ENCODE measurements at regions not wholly inside any gene's neighbourhood (a gene's known extent, or its start where the extent isn't known, plus 50 kb on each side); places are given as distances from the start of the nearest gene placed in this dataset.

DNA sequence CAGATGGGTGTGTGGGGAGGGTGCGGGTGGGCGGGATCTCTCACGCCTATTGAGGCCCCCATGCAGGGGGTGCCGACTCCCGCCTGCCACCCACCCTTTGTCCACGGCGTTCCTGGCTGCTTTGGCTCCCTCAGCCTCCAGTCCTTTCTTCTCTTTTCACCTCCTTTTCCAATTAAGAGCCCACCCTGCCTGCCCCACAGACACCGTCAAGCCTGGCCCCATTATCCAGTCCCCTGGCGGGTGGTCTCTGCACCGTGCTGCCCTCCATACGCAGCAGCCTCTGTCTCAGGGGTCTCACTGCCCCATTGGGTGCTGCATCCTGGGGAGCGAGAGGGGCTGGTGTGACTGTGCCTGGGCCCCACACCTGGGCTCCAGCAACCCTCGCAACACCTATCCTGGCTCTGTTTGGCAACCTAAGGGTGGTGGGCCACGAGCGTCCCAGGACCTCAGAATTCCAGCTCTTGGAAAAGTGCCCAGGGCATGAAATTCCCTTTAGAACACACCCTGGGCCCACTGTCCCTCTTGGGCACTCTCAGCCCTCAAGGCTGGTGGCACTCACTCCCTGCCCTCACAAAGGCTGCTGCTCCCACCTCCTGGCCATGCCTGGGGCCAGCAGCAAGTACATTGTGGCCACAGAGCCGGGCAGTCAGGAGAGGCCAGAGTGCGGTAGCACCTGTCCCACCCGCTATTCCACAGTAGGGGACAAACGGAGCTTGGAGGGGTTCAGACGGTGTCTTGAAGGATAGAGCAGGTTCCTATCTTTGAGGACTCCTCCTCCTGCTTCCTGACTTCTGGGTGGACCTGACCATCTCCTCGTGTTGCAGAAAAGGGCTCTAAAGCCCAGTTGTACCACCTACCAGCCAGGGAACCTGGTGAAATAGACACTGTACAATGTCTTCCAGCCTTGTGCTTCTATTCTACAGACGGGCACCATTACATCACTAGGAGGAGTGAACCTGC, 114.1 kb downstream of the KIF26A start:
- Histone ChIP-seq H3K4me3 (ENCODE audit: low read length) (no peak overlapping the region), H3K27me3 (replicated peaks; ENCODE audit: control insufficient read depth, insufficient read depth, low read length) (peaks cover 7% of the 10 kb centered on the region), H3K9ac (ENCODE audit: low read length) (no peak overlapping the region), H3K36me3 (ENCODE audit: control insufficient read depth, insufficient read depth, low read length, severe bottlenecking) (no peaks in the 10 kb centered on the region), H3K9me3 (ENCODE audit: control insufficient read depth, low read length) (peaks cover 2% of the 10 kb centered on the region), H3K4me1 (ENCODE audit: control insufficient read depth, insufficient read depth, low read length) (no peaks in the 10 kb centered on the region)
- no peak for DNase-seq (ENCODE audit: low read depth)

DNA sequence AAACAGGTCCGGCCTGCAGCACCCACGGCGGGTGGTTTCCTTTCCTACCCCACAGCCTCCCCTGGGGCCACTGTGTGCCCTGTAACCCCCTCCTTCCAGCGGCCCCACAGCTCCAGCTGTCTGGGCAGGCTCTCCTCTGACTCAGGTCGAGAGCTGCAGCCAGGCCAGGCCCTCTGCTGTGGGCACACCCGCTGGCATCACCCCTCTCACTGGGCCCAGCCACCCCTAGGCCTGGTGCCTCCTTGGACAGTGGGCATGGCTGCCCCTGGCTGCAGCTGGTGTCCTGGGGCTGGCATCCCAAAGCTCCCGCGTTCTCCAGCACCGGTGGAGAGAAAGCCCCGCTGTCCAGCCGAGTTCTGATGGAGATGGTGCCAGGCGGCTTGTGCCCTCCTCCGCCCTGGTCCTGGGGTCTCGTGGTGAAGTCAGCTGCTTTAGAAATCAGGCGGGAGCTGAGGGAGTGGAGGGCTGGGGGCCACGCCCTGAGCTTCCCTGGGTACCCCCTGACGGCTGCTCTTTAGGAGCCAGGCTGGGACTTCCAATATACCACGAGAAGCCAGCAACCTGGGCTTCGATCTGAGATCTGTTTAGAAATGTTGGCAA, 114.9 kb downstream of the KIF26A start:
- DNase-seq (ENCODE audit: low read depth): no peak
- H3K4me1 ChIP-seq (ENCODE audit: control insufficient read depth, insufficient read depth, low read length): no peaks in the 10 kb centered on the region
- no peaks in the 10 kb centered on the region for H3K36me3 ChIP-seq (ENCODE audit: control insufficient read depth, insufficient read depth, low read length, severe bottlenecking)
- no peak overlapping the region for H3K9ac ChIP-seq (ENCODE audit: low read length)
- no peak overlapping the region for H3K4me3 ChIP-seq (ENCODE audit: low read length)
- peaks cover 7% of the 10 kb centered on the region for H3K27me3 ChIP-seq (replicated peaks; ENCODE audit: control insufficient read depth, insufficient read depth, low read length)
- H3K9me3 ChIP-seq (ENCODE audit: control insufficient read depth, low read length): peaks cover 8% of the 10 kb centered on the region

DNA sequence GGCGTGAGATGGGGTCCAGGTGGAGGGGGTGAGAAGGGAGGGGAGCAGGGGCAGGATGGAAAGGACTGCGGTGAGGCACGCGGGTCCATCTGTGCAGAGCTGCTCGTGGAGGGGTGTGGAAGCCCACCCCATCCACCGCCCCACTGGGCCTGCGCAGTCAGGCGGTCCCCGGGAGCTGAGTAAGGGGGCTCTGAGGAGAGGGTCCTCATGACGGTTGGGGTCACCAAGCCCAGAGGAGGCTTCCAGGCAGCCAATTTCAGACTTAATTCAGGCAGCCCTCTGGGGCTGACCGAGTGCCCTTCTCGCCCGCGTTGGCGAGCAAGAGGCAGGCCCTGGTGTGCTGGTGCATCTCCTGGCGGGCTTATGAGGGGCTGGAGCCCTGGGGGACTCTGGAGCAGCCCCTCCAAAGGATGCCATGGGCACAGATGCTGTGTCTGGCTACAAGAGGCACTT, 115.5 kb downstream of the KIF26A start:
- Histone ChIP-seq H3K36me3 (ENCODE audit: control insufficient read depth, insufficient read depth, low read length, severe bottlenecking) (no peaks in the 10 kb centered on the region), H3K27me3 (replicated peaks; ENCODE audit: control insufficient read depth, insufficient read depth, low read length) (peaks cover 7% of the 10 kb centered on the region), H3K4me3 (ENCODE audit: low read length) (no peak overlapping the region), H3K9me3 (ENCODE audit: control insufficient read depth, low read length) (peaks cover 8% of the 10 kb centered on the region), H3K9ac (ENCODE audit: low read length) (no peak overlapping the region), H3K4me1 (ENCODE audit: control insufficient read depth, insufficient read depth, low read length) (no peaks in the 10 kb centered on the region)
- DNase-seq (ENCODE audit: low read depth): no peak

DNA sequence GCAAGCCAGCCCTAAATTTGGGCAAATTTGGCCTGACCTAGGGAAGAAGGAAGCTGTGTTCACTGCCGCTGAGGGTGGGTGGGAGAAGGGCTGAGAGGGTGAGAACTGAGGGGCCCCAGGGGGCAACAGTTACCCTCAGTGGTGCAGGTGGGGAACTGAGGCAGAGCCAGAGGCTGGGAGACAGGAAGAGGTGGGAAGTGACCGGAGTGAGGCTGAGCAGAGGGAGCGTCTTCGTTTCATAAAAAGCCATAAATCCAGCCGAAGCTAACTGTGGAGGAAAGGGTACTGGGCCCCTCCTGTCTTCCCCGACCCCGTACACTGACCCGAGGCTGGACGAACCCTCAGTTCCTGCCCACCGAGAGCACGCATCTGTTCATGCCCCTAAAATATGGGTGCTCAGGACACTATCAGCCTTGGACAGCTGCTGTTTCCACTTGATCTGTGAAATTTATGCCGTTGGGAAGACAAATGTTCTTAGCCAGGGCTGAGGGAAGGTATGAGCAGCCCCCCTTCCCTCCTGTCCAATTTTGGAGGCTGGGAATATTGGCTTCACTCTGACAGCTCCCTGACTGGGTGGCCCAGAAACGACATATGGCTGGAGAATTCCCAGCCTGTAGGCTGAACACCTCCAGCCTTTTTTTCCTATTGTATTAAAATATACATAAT, 116.5 kb downstream of the KIF26A start:
- no peak overlapping the region for H3K9ac ChIP-seq (ENCODE audit: low read length)
- DNase-seq (ENCODE audit: low read depth): no peak
- peaks cover 7% of the 10 kb centered on the region for H3K27me3 ChIP-seq (replicated peaks; ENCODE audit: control insufficient read depth, insufficient read depth, low read length)
- peaks cover 8% of the 10 kb centered on the region for H3K9me3 ChIP-seq (ENCODE audit: control insufficient read depth, low read length)
- H3K4me3 ChIP-seq (ENCODE audit: low read length): no peak overlapping the region
- no peaks in the 10 kb centered on the region for H3K36me3 ChIP-seq (ENCODE audit: control insufficient read depth, insufficient read depth, low read length, severe bottlenecking)
- H3K4me1 ChIP-seq (ENCODE audit: control insufficient read depth, insufficient read depth, low read length): no peaks in the 10 kb centered on the region

DNA sequence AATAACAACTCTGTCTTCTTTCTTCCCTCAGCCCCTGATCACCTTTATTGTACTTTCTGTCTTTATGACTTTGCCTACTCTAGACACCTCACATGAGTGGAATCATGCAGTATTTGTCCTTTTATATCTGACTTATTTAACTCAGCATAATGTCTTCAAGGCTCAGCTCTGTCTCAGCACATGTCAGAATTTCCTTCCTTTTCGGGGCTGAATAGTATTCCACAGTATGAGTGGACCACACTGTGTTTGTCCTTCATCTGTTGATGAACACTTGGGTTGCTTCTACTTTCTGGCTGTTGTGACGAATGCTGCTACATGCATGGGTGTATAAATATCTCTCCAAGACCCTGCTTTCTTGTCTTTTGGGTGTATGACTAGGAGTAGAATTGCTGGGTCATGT, 117.6 kb downstream of the KIF26A start:
- Histone ChIP-seq H3K9me3 (ENCODE audit: control insufficient read depth, low read length) (peaks cover 12% of the 10 kb centered on the region), H3K27me3 (replicated peaks; ENCODE audit: control insufficient read depth, insufficient read depth, low read length) (peaks cover 7% of the 10 kb centered on the region), H3K4me1 (ENCODE audit: control insufficient read depth, insufficient read depth, low read length) (no peaks in the 10 kb centered on the region), H3K4me3 (ENCODE audit: low read length) (no peak overlapping the region), H3K36me3 (ENCODE audit: control insufficient read depth, insufficient read depth, low read length, severe bottlenecking) (no peaks in the 10 kb centered on the region), H3K9ac (ENCODE audit: low read length) (no peak overlapping the region)
- no peak for DNase-seq (ENCODE audit: low read depth)

DNA sequence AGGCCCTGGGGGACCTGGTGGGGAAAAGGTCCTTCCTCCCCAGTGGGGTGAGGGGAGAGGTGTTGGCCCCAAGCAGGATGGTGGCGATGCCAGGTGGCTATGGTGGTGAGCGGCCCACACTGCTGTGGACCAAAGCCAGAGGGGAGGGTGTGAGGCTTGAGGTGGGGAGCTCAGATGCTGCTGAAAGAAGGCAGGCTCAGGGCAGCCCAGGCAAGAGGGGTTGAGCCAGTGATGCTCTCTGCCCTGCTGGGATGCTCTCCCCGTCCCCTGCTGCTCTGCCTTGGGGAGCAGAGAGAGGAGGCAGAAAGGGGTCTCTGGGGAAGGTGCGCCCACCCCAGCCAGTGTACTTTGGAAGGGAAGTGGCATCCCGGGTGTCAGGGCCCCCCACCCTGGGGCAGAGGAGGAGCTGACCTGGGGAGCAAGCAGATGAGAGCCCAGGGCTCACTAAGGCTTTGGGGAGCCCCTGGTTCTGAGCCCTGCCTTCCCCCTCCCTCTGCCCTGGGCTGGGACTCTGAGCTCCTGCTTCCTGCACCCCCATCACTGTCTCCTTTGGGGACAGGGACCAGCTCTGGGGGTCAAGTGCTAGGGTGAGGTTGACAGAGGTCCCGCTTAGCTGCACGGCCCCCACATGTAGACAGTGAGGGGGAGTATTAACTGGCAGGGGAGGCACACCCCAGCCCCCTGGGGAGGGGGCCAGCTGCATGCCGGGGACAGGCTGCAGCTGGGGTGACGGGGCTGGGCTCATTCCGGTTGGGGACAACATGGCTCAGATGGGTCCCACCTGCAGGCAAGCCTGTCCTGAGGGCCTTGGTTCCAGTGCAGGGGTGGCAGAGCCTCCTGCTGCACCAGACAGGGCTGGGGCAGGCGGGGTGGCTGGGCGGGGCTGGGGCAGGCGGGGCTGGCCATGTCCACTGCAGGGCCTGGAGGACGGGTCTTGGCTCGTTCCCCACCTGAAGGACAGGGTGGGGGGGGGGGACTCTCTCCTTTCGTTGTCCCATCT, 124.4 kb downstream of the KIF26A start:
- H3K4me1 ChIP-seq (ENCODE audit: control insufficient read depth, insufficient read depth, low read length): no peaks in the 10 kb centered on the region
- no peak overlapping the region for H3K9ac ChIP-seq (ENCODE audit: low read length)
- no peak for DNase-seq (ENCODE audit: low read depth)
- no peaks in the 10 kb centered on the region for H3K27me3 ChIP-seq (replicated peaks; ENCODE audit: control insufficient read depth, insufficient read depth, low read length)
- no peaks in the 10 kb centered on the region for H3K36me3 ChIP-seq (ENCODE audit: control insufficient read depth, insufficient read depth, low read length, severe bottlenecking)
- H3K4me3 ChIP-seq (ENCODE audit: low read length): no peak overlapping the region
- H3K9me3 ChIP-seq (ENCODE audit: control insufficient read depth, low read length): peaks cover 15% of the 10 kb centered on the region

DNA sequence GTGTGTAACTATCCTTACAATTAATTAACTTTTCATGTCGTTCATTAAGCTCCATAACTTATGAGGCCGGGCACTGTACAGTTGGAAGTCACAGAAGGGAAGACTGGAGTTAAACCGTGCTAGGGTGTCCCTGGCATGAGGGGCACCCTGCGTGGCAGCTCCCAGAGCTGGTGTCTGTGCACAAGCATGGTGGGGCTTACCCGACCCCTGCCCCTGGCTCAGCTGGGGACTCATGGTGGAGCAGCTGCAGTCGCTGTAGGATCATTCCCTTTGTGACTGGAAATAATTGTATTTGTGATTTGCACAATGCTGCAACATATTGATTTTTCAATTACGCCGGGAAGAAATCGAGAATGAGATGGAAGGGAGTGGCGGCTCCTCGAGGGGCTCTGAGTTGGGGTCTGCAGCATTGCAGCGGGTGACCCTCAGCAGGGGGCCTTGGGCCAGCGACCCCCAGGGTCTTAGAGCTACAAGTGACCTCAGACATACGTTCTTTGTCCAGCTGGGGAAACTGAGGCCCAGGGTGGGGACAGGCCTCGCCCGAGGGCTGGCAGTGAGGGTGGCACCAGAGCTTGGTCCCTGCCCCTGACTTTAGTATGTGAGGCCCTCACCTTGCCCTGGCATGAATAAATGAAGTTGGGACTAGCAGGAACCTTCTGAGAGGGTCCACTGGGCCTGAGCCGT, 125.4 kb downstream of the KIF26A start:
- peaks cover 13% of the 10 kb centered on the region for H3K9me3 ChIP-seq (ENCODE audit: control insufficient read depth, low read length)
- no peak overlapping the region for H3K4me3 ChIP-seq (ENCODE audit: low read length)
- no peak for DNase-seq (ENCODE audit: low read depth)
- no peaks in the 10 kb centered on the region for H3K27me3 ChIP-seq (replicated peaks; ENCODE audit: control insufficient read depth, insufficient read depth, low read length)
- H3K4me1 ChIP-seq (ENCODE audit: control insufficient read depth, insufficient read depth, low read length): no peaks in the 10 kb centered on the region
- H3K9ac ChIP-seq (ENCODE audit: low read length): no peak overlapping the region
- no peaks in the 10 kb centered on the region for H3K36me3 ChIP-seq (ENCODE audit: control insufficient read depth, insufficient read depth, low read length, severe bottlenecking)

DNA sequence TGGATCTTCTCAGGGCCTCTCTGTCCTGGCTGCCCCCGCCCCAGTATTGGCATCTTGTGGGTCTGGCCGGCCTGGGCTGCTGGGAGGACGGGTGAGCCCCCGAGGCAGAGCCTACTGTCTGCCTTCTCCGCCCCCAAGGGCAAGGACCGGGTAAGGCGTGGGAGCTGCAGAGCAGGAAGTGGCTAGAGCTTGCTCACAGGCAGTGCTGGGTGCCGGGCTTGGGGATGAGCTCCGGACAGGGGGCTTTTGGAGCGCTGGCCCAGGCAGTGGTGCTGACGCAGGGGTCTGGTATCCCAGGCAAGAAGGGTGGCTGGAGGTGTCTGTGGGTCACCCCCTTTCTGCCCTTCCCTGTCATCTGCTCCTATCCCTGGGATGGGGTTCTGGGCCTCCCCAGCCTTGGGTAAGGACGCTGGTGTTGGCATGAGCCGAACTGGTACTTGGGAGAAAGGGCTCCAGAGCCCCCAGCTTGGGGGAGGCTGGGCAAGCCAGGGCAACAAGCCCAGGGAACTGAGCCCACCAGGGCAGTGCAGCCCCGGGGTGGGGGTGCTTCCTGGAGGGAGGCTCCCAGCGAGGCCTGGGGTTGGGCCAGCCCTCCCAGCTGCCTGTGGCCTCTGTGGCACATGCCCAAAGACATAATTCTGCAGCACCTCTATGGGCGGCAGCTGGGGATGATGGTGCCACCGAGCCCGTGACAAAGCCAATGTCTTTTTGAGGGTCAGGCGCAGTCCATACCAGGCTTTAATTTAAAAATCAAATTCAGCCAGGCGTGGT, 126.3 kb downstream of the KIF26A start:
- no peak for DNase-seq (ENCODE audit: low read depth)
- no peaks in the 10 kb centered on the region for H3K27me3 ChIP-seq (replicated peaks; ENCODE audit: control insufficient read depth, insufficient read depth, low read length)
- H3K36me3 ChIP-seq (ENCODE audit: control insufficient read depth, insufficient read depth, low read length, severe bottlenecking): no peaks in the 10 kb centered on the region
- H3K9me3 ChIP-seq (ENCODE audit: control insufficient read depth, low read length): peaks cover 13% of the 10 kb centered on the region
- H3K4me1 ChIP-seq (ENCODE audit: control insufficient read depth, insufficient read depth, low read length): no peaks in the 10 kb centered on the region
- no peak overlapping the region for H3K9ac ChIP-seq (ENCODE audit: low read length)
- no peak overlapping the region for H3K4me3 ChIP-seq (ENCODE audit: low read length)

DNA sequence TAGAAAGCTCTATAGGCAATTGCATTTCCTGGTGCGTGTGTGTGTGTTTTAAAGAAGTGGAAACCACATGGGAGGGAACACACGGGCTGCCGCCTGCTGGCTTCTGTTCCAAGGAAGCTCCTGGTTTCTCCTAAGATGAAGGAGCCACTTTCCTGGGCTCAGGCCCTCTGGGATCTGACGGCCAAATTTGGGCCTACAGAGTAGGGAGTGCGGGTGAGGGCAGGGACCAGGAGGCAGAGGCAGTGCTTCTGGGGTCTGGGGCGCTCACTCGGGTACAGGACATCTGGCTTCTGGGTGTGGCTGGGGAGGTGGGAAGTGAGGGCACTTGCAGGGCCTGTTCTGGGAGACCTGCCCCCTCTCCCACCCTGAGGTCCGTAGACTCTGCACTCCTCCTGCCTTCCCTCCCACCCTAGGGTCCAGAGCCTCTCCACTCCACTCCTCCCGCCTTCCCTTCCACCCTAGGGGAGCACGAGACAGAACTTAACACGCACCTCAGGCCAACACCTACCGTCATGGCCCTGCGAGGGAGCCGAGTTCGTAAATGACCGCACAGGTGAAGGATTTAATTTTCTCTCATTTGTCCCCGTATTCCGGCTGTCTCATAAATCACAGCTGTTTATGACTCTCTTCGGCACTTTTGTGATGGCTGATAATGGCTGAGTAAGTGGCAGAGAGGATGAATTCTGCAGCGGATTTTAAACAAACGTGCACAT, 127.7 kb downstream of the KIF26A start:
- Histone ChIP-seq H3K4me3 (ENCODE audit: low read length) (no peak overlapping the region), H3K27me3 (replicated peaks; ENCODE audit: control insufficient read depth, insufficient read depth, low read length) (no peaks in the 10 kb centered on the region), H3K9me3 (ENCODE audit: control insufficient read depth, low read length) (peaks cover 8% of the 10 kb centered on the region), H3K4me1 (ENCODE audit: control insufficient read depth, insufficient read depth, low read length) (no peaks in the 10 kb centered on the region), H3K9ac (ENCODE audit: low read length) (no peak overlapping the region), H3K36me3 (ENCODE audit: control insufficient read depth, insufficient read depth, low read length, severe bottlenecking) (no peaks in the 10 kb centered on the region)
- DNase-seq (ENCODE audit: low read depth): no peak
